Stomach (tissue), 8 donors: ENCODE measurements at regions not wholly inside any gene's neighbourhood (a gene's known extent, or its start where the extent isn't known, plus 50 kb on each side); places are given as distances from the start of the nearest gene placed in this dataset.
A peak's percentile ranks its signal among the peaks of the same experiment; 100 is the strongest.

Source experiments
- DNase-seq, 2 donors: peaks; one replicate each; pipeline versions ENCODE4 v3.0.0 to v3.0.0-alpha.2; 2013 to 2019
- H3K27ac ChIP-seq, 5 donors: fragments of 200-600 bp in 4 of 5; sonication (generic) in 4 of 5; one replicate each; pipeline ENCODE4 v1.5.1; 2013 to 2019; ENCODE audit warnings: mild to moderate bottlenecking in 1 of 5, moderate library complexity in 1 of 5
- H3K27me3 ChIP-seq, 3 donors: fragments of 200-600 bp; sonication (generic); one replicate each; pipeline ENCODE4 v1.5.1; 2017 to 2019; ENCODE audit warnings: mixed run types in 1 of 3
- H3K36me3 ChIP-seq, 4 donors: fragments of 200-600 bp; sonication (generic); 1 replicate in 3 of 4; 2 replicates in 1 of 4; pipeline ENCODE4 v1.5.1; 2016 to 2019
- H3K4me1 ChIP-seq, 4 donors: fragments of 200-600 bp; sonication (generic); one replicate each; pipeline ENCODE4 v1.5.1; 2016 to 2019
- H3K4me3 ChIP-seq, 4 donors: fragments of 200-600 bp; sonication (generic) in 3 of 4; one replicate each; pipeline ENCODE4 v1.5.1; 2016 to 2019; ENCODE audit warnings: mild to moderate bottlenecking in 1 of 4
- H3K9me3 ChIP-seq, 4 donors: fragments of 200-600 bp; sonication (generic); one replicate each; pipeline ENCODE4 v1.5.1; 2016 to 2019
- CTCF ChIP-seq, 7 experiments: fragments of 450-650 bp in 4 of 7; fragments of 200-600 bp in 3 of 7; sonication (generic) in 3 of 7; IDR thresholded peaks; one replicate each; pipeline ENCODE4 v1.5.1; 2016 to 2019; ENCODE audit warnings: antibody characterized with exemption in 7 of 7, control low read depth in 2 of 7, mild to moderate bottlenecking in 1 of 7
- EP300 ChIP-seq: sonication (generic); formaldehyde crosslinking; IDR thresholded peaks from one replicate; pipeline ENCODE4 v1.6.1; 2017; ENCODE audit warnings: antibody characterized with exemption
- POLR2A ChIP-seq, 4 donors: fragments of 450-650 bp; IDR thresholded peaks; one replicate each; pipeline ENCODE4 v1.6.1; 2016; ENCODE audit warnings: antibody characterized with exemption in 4 of 4, control low read depth in 2 of 4, mild to moderate bottlenecking in 1 of 4, moderate library complexity in 1 of 4
- POLR2AphosphoS5 ChIP-seq, 3 donors: sonication (generic); formaldehyde crosslinking; IDR thresholded peaks; one replicate each; pipeline ENCODE4 v1.6.1; 2016; ENCODE audit warnings: antibody characterized with exemption in 3 of 3
- WGBS, 5 donors: extraction: QIAGEN DNeasy Blood & Tissue Kit in 3 of 5; methylation state at CpG; one replicate each; pipeline versions ENCODE4 v1.1.5 to v1.1.7; 2013 to 2018; 5-methylcytosine and 5-hydroxymethylcytosine counted together
- intact Hi-C: fragments of 100-400 bp; cut with DNase I; formaldehyde crosslinking; loops from one replicate; pipeline ENCODE4 v1.15.1; 2023; ENCODE audit warnings: low total_unique reads
- donor health status: healthy with polysubstance abuse.
- donor health status: Bipolar disorder and iron deficiency.
- donor health status: healthy.

GRCh38 chr12:29051221-29051620 lies 97.9 kb upstream of the FAR2 start:
- WGBS, 5 donors, result 55 to 74% (median 71%) methylated on average over 2 of the region's 2 CpGs
- TF ChIP-seq POLR2AphosphoS5 (IDR thresholded peaks at IDR 0.05) (no peak), CTCF (IDR thresholded peaks at IDR 0.05) (no peak), POLR2A (IDR thresholded peaks at IDR 0.05) (no peak), EP300 (no peak)

GRCh38 chr12:29053567-29053966 lies 95.5 kb upstream of the FAR2 start:
- no peaks in the 10 kb centered on the region for H3K4me1 ChIP-seq
- DNase-seq, result no peak
- TF ChIP-seq EP300 (no peak), CTCF (IDR thresholded peaks at IDR 0.05) (no peak), POLR2A (IDR thresholded peaks at IDR 0.05) (no peak), POLR2AphosphoS5 (IDR thresholded peaks at IDR 0.05) (no peak)
- no peaks in the 10 kb centered on the region for H3K36me3 ChIP-seq
- H3K4me3 ChIP-seq, result no peak overlapping the region
- H3K27me3 ChIP-seq, result no peaks in the 10 kb centered on the region
- H3K27ac ChIP-seq, result no peak overlapping the region
- H3K9me3 ChIP-seq, result no peaks in the 10 kb centered on the region
- 88 to 97% (median 92%) methylated on average over 1 of the region's 1 CpG for WGBS, 5 donors
- intact Hi-C loops, result no loop called here

More at GRCh38 chr12:29051221-29051620, 97.9 kb upstream of the FAR2 start:
- Histone ChIP-seq H3K4me3 (no peak overlapping the region), H3K27ac (no peak overlapping the region), H3K9me3 (no peaks in the 10 kb centered on the region), H3K4me1 (no peaks in the 10 kb centered on the region), H3K36me3 (no peaks in the 10 kb centered on the region), H3K27me3 (no peaks in the 10 kb centered on the region)
- intact Hi-C loops, result no loop called here
- no peak for DNase-seq

- intact Hi-C loops, result no loop called here
- no peaks in the 10 kb centered on the region for H3K4me1 ChIP-seq
- no peaks in the 10 kb centered on the region for H3K9me3 ChIP-seq
- 44 to 67% (median 62%) methylated on average over 3 of the region's 3 CpGs for WGBS, 5 donors
- no peaks in the 10 kb centered on the region for H3K27me3 ChIP-seq
- TF ChIP-seq POLR2AphosphoS5 (IDR thresholded peaks at IDR 0.05) (no peak), POLR2A (IDR thresholded peaks at IDR 0.05) (no peak), EP300 (no peak), CTCF (IDR thresholded peaks at IDR 0.05) (no peak)
- no peaks in the 10 kb centered on the region for H3K36me3 ChIP-seq
- H3K27ac ChIP-seq, result no peak overlapping the region
- DNase-seq, result no peak
- no peak overlapping the region for H3K4me3 ChIP-seq
Measured at GRCh38 chr12:29054858-29055663, 94.0 kb upstream of the FAR2 start.

GRCh38 chr12:29066011-29066588 lies 83.0 kb upstream of the FAR2 start:
- H3K4me1 ChIP-seq, result no peaks in the 10 kb centered on the region
- TF ChIP-seq POLR2AphosphoS5 (IDR thresholded peaks at IDR 0.05) (no peak), POLR2A (IDR thresholded peaks at IDR 0.05) (no peak), EP300 (no peak), CTCF (IDR thresholded peaks at IDR 0.05) (no peak)
- no peaks in the 10 kb centered on the region for H3K9me3 ChIP-seq
- intact Hi-C loops, result no loop called here
- H3K27me3 ChIP-seq, result no peaks in the 10 kb centered on the region
- no peaks in the 10 kb centered on the region for H3K36me3 ChIP-seq
- no peak overlapping the region for H3K4me3 ChIP-seq
- H3K27ac ChIP-seq, result no peak overlapping the region
- DNase-seq, result peak in 1 of 2 donors; percentile 9
- 62 to 88% (median 76%) methylated on average over 1 of the region's 1 CpG for WGBS, 5 donors
